Dendritic cell treated with granulocyte-macrophage colony-stimulating factor and Interleukin-4, amounts not matched to agents 40 ng/mL and 50 ng/mL, for 4 days (primary cell): ENCODE measurements at regions not wholly inside any gene's neighbourhood (a gene's known extent, or its start where the extent isn't known, plus 50 kb on each side); places are given as distances from the start of the nearest gene placed in this dataset.
A peak's percentile ranks its signal among the peaks of the same experiment; 100 is the strongest.

Experiments
- H3K27ac Mint-ChIP-seq: one replicate; pipeline ENCODE4 v1.8.0; 2022; ENCODE audit warnings: mild to moderate bottlenecking, mixed read lengths
- H3K27me3 Mint-ChIP-seq: one replicate; pipeline ENCODE4 v1.8.0; 2022; ENCODE audit warnings: mild to moderate bottlenecking, mixed read lengths
- H3K36me3 Mint-ChIP-seq: one replicate; pipeline ENCODE4 v1.8.0; 2022; ENCODE audit warnings: low read depth, mixed read lengths
- H3K4me1 Mint-ChIP-seq: one replicate; pipeline ENCODE4 v1.8.0; 2022; ENCODE audit warnings: low read depth, mixed read lengths
- H3K4me3 Mint-ChIP-seq: one replicate; pipeline ENCODE4 v1.8.0; 2022; ENCODE audit warnings: mild to moderate bottlenecking, moderate library complexity, mixed read lengths
- H3K9me3 Mint-ChIP-seq: one replicate; pipeline ENCODE4 v1.8.0; 2022; ENCODE audit warnings: mixed read lengths
- intact Hi-C: fragments of 100-400 bp; cut with micrococcal nuclease; formaldehyde crosslinking; loops from one replicate; pipeline ENCODE4 v1.15.0; 2022

- peaks cover 9% of the 10 kb centered on the region for H3K9me3 Mint-ChIP-seq
- intact Hi-C loops: loop anchor here (5.0 kb wide), 1 partner anchor 38 kb away; no protein-coding TSS in a partner anchor
- H3K4me3 Mint-ChIP-seq: no peak overlapping the region
- peaks cover 70% of the 10 kb centered on the region for H3K4me1 Mint-ChIP-seq
- H3K27ac Mint-ChIP-seq: peak overlapping the region; percentile 67
- H3K36me3 Mint-ChIP-seq: peaks cover 10% of the 10 kb centered on the region
- no peaks in the 10 kb centered on the region for H3K27me3 Mint-ChIP-seq
Observed at GRCh38 chr3:72494626-72495025, 353.6 kb downstream of the SHQ1 start.

- Mint-ChIP-seq H3K4me1 (peaks cover 69% of the 10 kb centered on the region), H3K9me3 (peaks cover 9% of the 10 kb centered on the region), H3K27me3 (no peaks in the 10 kb centered on the region), H3K4me3 (no peak overlapping the region), H3K36me3 (peaks cover 10% of the 10 kb centered on the region), H3K27ac (peak overlapping the region; percentile 67)
- intact Hi-C loops: no loop called here
Observed at GRCh38 chr3:72494130-72494529, 354.1 kb downstream of the SHQ1 start.

GRCh38 chr3:72492240-72492639 lies 356.0 kb downstream of the SHQ1 start:
- Mint-ChIP-seq H3K9me3 (peaks cover 9% of the 10 kb centered on the region), H3K27ac (peak overlapping the region; percentile 83), H3K4me3 (no peak overlapping the region), H3K27me3 (no peaks in the 10 kb centered on the region), H3K4me1 (peaks cover 87% of the 10 kb centered on the region), H3K36me3 (peaks cover 10% of the 10 kb centered on the region)
- intact Hi-C loops: no loop called here

- peaks cover 87% of the 10 kb centered on the region for H3K4me1 Mint-ChIP-seq
- H3K9me3 Mint-ChIP-seq: peaks cover 9% of the 10 kb centered on the region
- H3K27ac Mint-ChIP-seq: peak overlapping the region; percentile 83
- no peak overlapping the region for H3K4me3 Mint-ChIP-seq
- no peaks in the 10 kb centered on the region for H3K27me3 Mint-ChIP-seq
- peaks cover 10% of the 10 kb centered on the region for H3K36me3 Mint-ChIP-seq
- intact Hi-C loops: no loop called here
Observed at GRCh38 chr3:72490688-72491435, 357.4 kb downstream of the SHQ1 start.

- Mint-ChIP-seq H3K27me3 (no peaks in the 10 kb centered on the region), H3K27ac (peak overlapping the region; percentile 83), H3K9me3 (peaks cover 9% of the 10 kb centered on the region), H3K36me3 (peaks cover 10% of the 10 kb centered on the region), H3K4me3 (no peak overlapping the region), H3K4me1 (peaks cover 87% of the 10 kb centered on the region)
- intact Hi-C loops: loop anchor here (5.0 kb wide), 2 partner anchors 32 to 43 kb away; partner anchors contain the start of gene RYBP
Observed at GRCh38 chr3:72489901-72490300, 358.3 kb downstream of the SHQ1 start.

- Mint-ChIP-seq H3K36me3 (peaks cover 4% of the 10 kb centered on the region), H3K4me3 (no peak overlapping the region), H3K9me3 (peaks cover 3% of the 10 kb centered on the region), H3K4me1 (peaks cover 81% of the 10 kb centered on the region), H3K27ac (peak overlapping the region; percentile 97), H3K27me3 (no peaks in the 10 kb centered on the region)
- intact Hi-C loops: loop anchor here (5.0 kb wide), 2 partner anchors 34 to 41 kb away; partner anchors contain the start of gene RYBP
Observed at GRCh38 chr3:72488738-72489035, 359.6 kb downstream of the SHQ1 start.

- H3K27me3 Mint-ChIP-seq: no peaks in the 10 kb centered on the region
- H3K27ac Mint-ChIP-seq: peak overlapping the region; percentile 97
- no peaks in the 10 kb centered on the region for H3K36me3 Mint-ChIP-seq
- H3K4me1 Mint-ChIP-seq: peaks cover 77% of the 10 kb centered on the region
- intact Hi-C loops: loop anchor here (5.0 kb wide), 2 partner anchors 34 to 41 kb away; partner anchors contain the start of gene RYBP
- peak overlapping the region; percentile 61 for H3K4me3 Mint-ChIP-seq
- H3K9me3 Mint-ChIP-seq: no peaks in the 10 kb centered on the region
Observed at GRCh38 chr3:72487946-72488737, 360.1 kb downstream of the SHQ1 start.

- intact Hi-C loops: loop anchor here (5.0 kb wide), 2 partner anchors 35 to 40 kb away; partner anchors contain the start of gene RYBP
- Mint-ChIP-seq H3K36me3 (no peaks in the 10 kb centered on the region), H3K27ac (peak overlapping the region; percentile 97), H3K4me1 (peaks cover 81% of the 10 kb centered on the region), H3K4me3 (peak overlapping the region; percentile 61), H3K27me3 (no peaks in the 10 kb centered on the region), H3K9me3 (no peaks in the 10 kb centered on the region)
Observed at GRCh38 chr3:72487078-72487765, 361.0 kb downstream of the SHQ1 start.

GRCh38 chr3:72485641-72486040 lies 362.6 kb downstream of the SHQ1 start:
- Mint-ChIP-seq H3K4me1 (peaks cover 73% of the 10 kb centered on the region), H3K27ac (peak overlapping the region; percentile 97), H3K36me3 (no peaks in the 10 kb centered on the region), H3K9me3 (no peaks in the 10 kb centered on the region), H3K27me3 (no peaks in the 10 kb centered on the region), H3K4me3 (no peak overlapping the region)
- intact Hi-C loops: loop anchor here (5.0 kb wide), 2 partner anchors 37 to 38 kb away; partner anchors contain the start of gene RYBP

GRCh38 chr3:72483554-72484104 lies 364.6 kb downstream of the SHQ1 start:
- H3K4me1 Mint-ChIP-seq: peaks cover 58% of the 10 kb centered on the region
- H3K36me3 Mint-ChIP-seq: no peaks in the 10 kb centered on the region
- no peak overlapping the region for H3K27ac Mint-ChIP-seq
- intact Hi-C loops: no loop called here
- no peak overlapping the region for H3K4me3 Mint-ChIP-seq
- H3K27me3 Mint-ChIP-seq: no peaks in the 10 kb centered on the region
- peaks cover 9% of the 10 kb centered on the region for H3K9me3 Mint-ChIP-seq

- H3K4me3 Mint-ChIP-seq: peak overlapping the region; percentile 40
- peak overlapping the region; percentile 72 for H3K27ac Mint-ChIP-seq
- peaks cover 9% of the 10 kb centered on the region for H3K9me3 Mint-ChIP-seq
- intact Hi-C loops: no loop called here
- no peaks in the 10 kb centered on the region for H3K27me3 Mint-ChIP-seq
- no peaks in the 10 kb centered on the region for H3K36me3 Mint-ChIP-seq
- peaks cover 49% of the 10 kb centered on the region for H3K4me1 Mint-ChIP-seq
Observed at GRCh38 chr3:72482589-72483321, 365.5 kb downstream of the SHQ1 start.

- Mint-ChIP-seq H3K4me3 (no peak overlapping the region), H3K4me1 (peaks cover 37% of the 10 kb centered on the region), H3K36me3 (no peaks in the 10 kb centered on the region)
Observed at GRCh38 chr3:72481542-72481941, 366.7 kb downstream of the SHQ1 start.

GRCh38 chr3:72480366-72480765 lies 367.9 kb downstream of the SHQ1 start:
- H3K4me1 Mint-ChIP-seq: peaks cover 26% of the 10 kb centered on the region
- H3K4me3 Mint-ChIP-seq: no peak overlapping the region
- intact Hi-C loops: no loop called here
- H3K27ac Mint-ChIP-seq: peak overlapping the region; percentile 30
- no peaks in the 10 kb centered on the region for H3K27me3 Mint-ChIP-seq
- H3K9me3 Mint-ChIP-seq: peaks cover 9% of the 10 kb centered on the region
- no peaks in the 10 kb centered on the region for H3K36me3 Mint-ChIP-seq

More at GRCh38 chr3:72481542-72481941, 366.7 kb downstream of the SHQ1 start:
- no peaks in the 10 kb centered on the region for H3K27me3 Mint-ChIP-seq
- H3K9me3 Mint-ChIP-seq: peaks cover 9% of the 10 kb centered on the region
- H3K27ac Mint-ChIP-seq: peak overlapping the region; percentile 51
- intact Hi-C loops: no loop called here
